ENCODE measurements at regions not wholly inside any gene's neighbourhood (a gene's known extent, or its start where the extent isn't known, plus 50 kb on each side); places are given as distances from the start of the nearest gene placed in this dataset.

GRCh38 chr4:116346750-116347149 lies 738.6 kb downstream of the TRAM1L1 start:
- H3K4me3 ChIP-seq (ENCODE audit: low read length): no peak overlapping the region
- TF ChIP-seq, protein P1, sequence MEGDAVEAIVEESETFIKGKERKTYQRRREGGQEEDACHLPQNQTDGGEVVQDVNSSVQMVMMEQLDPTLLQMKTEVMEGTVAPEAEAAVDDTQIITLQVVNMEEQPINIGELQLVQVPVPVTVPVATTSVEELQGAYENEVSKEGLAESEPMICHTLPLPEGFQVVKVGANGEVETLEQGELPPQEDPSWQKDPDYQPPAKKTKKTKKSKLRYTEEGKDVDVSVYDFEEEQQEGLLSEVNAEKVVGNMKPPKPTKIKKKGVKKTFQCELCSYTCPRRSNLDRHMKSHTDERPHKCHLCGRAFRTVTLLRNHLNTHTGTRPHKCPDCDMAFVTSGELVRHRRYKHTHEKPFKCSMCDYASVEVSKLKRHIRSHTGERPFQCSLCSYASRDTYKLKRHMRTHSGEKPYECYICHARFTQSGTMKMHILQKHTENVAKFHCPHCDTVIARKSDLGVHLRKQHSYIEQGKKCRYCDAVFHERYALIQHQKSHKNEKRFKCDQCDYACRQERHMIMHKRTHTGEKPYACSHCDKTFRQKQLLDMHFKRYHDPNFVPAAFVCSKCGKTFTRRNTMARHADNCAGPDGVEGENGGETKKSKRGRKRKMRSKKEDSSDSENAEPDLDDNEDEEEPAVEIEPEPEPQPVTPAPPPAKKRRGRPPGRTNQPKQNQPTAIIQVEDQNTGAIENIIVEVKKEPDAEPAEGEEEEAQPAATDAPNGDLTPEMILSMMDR (conservative IDR thresholded peaks at IDR 0.05; ENCODE audit: low read depth, low read length): no peak
- DNase-seq (ENCODE audit: low read depth): no peak

DNA sequence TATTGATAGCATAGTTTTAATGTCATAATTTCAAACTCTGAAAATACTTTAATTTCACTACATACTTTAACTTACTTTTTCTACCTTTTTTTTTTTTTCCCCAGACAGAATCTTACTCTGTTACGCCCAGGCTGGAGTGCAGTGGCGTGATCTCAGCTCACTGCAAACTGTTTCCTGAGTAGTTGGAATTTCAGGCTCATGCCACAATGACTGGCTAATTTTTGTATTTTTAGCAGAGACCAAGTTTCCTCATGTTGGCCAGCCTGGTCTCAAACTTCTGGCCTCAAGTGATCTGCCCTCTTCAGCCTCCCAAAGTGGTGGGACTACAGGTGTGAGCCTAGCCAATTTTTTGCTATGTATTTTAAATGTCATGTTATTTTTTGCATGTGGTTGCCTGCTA lies 741.6 kb downstream of the TRAM1L1 start:
- no peak overlapping the region for H3K4me3 ChIP-seq (ENCODE audit: low read length)
- no peak for DNase-seq (ENCODE audit: low read depth)
- TF ChIP-seq, protein P1 (conservative IDR thresholded peaks at IDR 0.05; ENCODE audit: low read depth, low read length): no peak

- TF ChIP-seq, protein P1 (conservative IDR thresholded peaks at IDR 0.05; ENCODE audit: low read depth, low read length): no peak
- DNase-seq (ENCODE audit: low read depth): no peak
- no peak overlapping the region for H3K4me3 ChIP-seq (ENCODE audit: low read length)
Observed at GRCh38 chr4:116342143-116342542, 743.2 kb downstream of the TRAM1L1 start.

DNA sequence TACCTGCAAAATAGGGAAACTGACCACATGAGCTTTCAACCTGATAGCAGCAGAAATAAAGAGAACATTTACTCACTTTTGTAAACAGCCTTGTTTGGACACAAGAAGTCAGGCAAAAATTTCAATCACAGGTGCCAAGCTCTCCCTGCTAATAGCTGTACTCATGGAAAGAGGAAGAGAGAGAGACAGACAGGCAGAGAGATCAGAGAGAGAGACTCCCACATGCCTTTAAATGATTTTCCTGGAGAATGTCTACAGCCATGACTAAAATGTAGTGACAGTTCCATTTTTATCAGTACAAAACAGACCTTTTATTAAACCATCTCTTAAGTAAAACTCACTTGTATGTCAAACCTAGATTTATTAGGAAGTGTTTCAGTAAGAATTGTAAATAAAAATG lies 752.9 kb downstream of the TRAM1L1 start:
- no peak overlapping the region for H3K4me3 ChIP-seq (ENCODE audit: low read length)
- TF ChIP-seq, protein P1 (conservative IDR thresholded peaks at IDR 0.05; ENCODE audit: low read depth, low read length): no peak
- no peak for DNase-seq (ENCODE audit: low read depth)

DNA sequence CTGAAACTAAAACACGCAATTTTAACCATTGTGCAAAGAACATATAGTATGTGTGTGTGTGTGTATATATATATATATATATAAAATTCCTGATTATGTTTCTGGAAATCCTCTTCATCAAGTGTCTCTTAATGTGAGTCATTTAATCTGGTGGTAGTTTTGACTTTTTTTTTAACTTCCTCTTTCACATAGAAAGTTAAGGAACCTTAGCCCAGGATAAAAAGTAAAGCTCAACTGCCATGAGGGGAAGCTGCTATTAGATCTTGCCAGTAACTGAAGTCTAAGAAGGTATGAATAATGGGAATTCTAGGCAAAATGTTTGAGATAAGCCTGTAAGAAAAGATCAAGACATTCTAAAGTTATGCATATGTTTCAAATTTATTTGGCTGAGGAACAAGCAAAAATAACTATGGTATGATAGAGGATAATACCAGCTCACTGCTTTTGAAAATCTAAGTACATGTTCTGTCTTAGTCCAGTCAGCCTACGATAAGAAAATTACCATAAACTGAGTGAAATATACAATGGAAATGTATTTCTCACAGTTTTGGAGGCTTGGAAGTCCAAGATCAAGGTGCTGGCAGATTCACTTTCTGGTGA lies 757.0 kb downstream of the TRAM1L1 start:
- no peak for DNase-seq (ENCODE audit: low read depth)

DNA sequence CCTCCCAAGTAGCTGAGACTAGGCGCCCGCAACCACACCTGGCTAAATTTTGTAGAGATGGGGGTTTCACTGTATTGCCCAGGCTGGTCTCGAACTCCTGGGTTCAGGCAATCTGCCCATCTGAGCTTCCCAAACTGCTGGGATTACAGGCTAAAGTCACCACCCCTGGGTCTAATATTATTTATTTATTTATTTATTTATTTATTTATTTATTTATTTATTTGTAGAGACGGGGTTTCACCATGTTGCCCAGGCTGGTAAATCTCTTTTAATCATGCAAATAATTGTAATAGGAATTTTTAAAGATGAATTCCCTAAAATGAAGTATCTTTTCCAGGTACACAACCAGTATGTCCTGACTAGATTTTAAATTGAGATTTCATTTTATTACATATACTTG lies 761.8 kb downstream of the TRAM1L1 start:
- DNase-seq (ENCODE audit: low read depth): no peak
- H3K4me3 ChIP-seq (ENCODE audit: low read length): no peak overlapping the region
- TF ChIP-seq, protein P1 (conservative IDR thresholded peaks at IDR 0.05; ENCODE audit: low read depth, low read length): no peak

More for the DNA sequence above, 757.0 kb downstream of the TRAM1L1 start:
- TF ChIP-seq, protein P1 (conservative IDR thresholded peaks at IDR 0.05; ENCODE audit: low read depth, low read length): no peak
- no peak overlapping the region for H3K4me3 ChIP-seq (ENCODE audit: low read length)

DNA sequence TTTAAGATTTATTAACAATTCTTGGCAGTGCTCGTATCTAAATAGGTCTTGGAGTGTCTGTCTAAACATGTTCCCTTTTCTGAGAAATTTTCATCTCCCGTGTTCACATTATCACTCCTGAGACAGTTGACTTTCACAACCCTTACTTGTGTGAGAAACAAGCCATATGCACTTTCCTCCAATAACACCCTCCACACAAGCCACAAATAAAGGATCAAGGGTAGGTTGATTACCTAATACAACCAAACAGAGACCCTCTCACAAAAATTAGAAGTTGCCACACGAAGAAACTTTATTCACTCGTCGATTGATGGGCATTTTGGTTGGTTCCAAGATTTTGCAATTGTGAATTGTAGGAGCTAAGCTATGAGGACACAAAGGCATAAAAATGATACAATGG lies 763.9 kb downstream of the TRAM1L1 start:
- H3K4me3 ChIP-seq (ENCODE audit: low read length): no peak overlapping the region
- no peak for DNase-seq (ENCODE audit: low read depth)
- TF ChIP-seq, protein P1 (conservative IDR thresholded peaks at IDR 0.05; ENCODE audit: low read depth, low read length): no peak

Measured in retinal pigment epithelial cell (primary cell).